HL-60 (cell line): ENCODE measurements at regions not wholly inside any gene's neighbourhood (a gene's known extent, or its start where the extent isn't known, plus 50 kb on each side); places are given as distances from the start of the nearest gene placed in this dataset.

Experiments used
- DNase-seq, 2 experiments: peaks; one replicate each; pipeline ENCODE4 v3.0.0-alpha.2; 2010 to 2020; ENCODE audit warnings: low read depth in 1 of 2, low spot score in 1 of 2
- H3K27ac ChIP-seq: fragments of 250-450 bp; sonication (Bioruptor Pico); replicated peaks from 2 replicates; pipeline ENCODE4 v1.5.1; 2020; ENCODE audit warnings: mild to moderate bottlenecking, moderate library complexity
- H3K27me3 ChIP-seq: fragments of 250-450 bp; sonication (Bioruptor Pico); 2 replicates; pipeline ENCODE4 v1.5.1; 2021; ENCODE audit warnings: mild to moderate bottlenecking, moderate library complexity; ENCODE audit not compliant: insufficient read depth, poor library complexity, severe bottlenecking
- H3K4me3 ChIP-seq: replicated peaks from 2 replicates; pipeline ENCODE4 v1.5.1; 2011; ENCODE audit warnings: mild to moderate bottlenecking, control low read depth, low read length; ENCODE audit not compliant: insufficient read depth
- GABPA ChIP-seq: IDR thresholded peaks from 2 replicates; pipeline ENCODE4 v1.6.1; 2012; ENCODE audit warnings: low read depth
- POLR2AphosphoS5 ChIP-seq: IDR thresholded peaks from 2 replicates; pipeline ENCODE4 v1.6.1; 2012; ENCODE audit warnings: low read depth
- SPI1 ChIP-seq: IDR thresholded peaks from 2 replicates; pipeline ENCODE4 v1.6.1; 2012; ENCODE audit warnings: low read depth, mild to moderate bottlenecking, borderline replicate concordance
- TF ChIP-seq, protein P1 (sequence below): IDR thresholded peaks from 2 replicates; pipeline ENCODE4 v1.6.1; 2012; ENCODE audit warnings: low read depth; ENCODE audit not compliant: insufficient replicate concordance
- TF ChIP-seq, protein P2 (sequence below): IDR thresholded peaks from one replicate; pipeline ENCODE4 v1.5.1; 2011; ENCODE audit warnings: low read length, control low read depth, inconsistent platforms; ENCODE audit not compliant: insufficient read depth

DNA sequence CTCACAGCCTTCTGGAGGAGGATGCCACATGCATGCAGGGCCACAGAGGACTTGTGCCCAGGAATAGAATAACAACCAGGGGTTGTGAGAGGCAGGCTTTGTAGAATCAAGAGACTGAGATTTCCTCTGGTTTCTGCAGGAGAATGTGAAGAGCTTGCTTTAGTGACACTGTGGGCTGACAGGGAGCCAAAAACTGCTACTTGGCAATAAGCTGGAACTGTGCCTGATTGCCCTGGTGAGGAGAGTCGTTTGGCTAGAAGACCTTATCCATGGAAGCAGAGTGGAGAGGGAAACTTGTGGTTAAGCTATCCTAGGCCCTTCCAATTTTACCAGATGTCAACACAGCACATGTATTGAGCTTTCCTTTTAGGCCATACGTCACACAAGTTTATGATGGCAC lies 902.1 kb downstream of the MRPL39 start:
- DNase-seq, result no peak
- Histone ChIP-seq H3K27me3 (no peaks in the 10 kb centered on the region), H3K27ac (no peak overlapping the region), H3K4me3 (no peak overlapping the region)
- no peak for TF ChIP-seq POLR2AphosphoS5
- TF ChIP-seq, protein P1, sequence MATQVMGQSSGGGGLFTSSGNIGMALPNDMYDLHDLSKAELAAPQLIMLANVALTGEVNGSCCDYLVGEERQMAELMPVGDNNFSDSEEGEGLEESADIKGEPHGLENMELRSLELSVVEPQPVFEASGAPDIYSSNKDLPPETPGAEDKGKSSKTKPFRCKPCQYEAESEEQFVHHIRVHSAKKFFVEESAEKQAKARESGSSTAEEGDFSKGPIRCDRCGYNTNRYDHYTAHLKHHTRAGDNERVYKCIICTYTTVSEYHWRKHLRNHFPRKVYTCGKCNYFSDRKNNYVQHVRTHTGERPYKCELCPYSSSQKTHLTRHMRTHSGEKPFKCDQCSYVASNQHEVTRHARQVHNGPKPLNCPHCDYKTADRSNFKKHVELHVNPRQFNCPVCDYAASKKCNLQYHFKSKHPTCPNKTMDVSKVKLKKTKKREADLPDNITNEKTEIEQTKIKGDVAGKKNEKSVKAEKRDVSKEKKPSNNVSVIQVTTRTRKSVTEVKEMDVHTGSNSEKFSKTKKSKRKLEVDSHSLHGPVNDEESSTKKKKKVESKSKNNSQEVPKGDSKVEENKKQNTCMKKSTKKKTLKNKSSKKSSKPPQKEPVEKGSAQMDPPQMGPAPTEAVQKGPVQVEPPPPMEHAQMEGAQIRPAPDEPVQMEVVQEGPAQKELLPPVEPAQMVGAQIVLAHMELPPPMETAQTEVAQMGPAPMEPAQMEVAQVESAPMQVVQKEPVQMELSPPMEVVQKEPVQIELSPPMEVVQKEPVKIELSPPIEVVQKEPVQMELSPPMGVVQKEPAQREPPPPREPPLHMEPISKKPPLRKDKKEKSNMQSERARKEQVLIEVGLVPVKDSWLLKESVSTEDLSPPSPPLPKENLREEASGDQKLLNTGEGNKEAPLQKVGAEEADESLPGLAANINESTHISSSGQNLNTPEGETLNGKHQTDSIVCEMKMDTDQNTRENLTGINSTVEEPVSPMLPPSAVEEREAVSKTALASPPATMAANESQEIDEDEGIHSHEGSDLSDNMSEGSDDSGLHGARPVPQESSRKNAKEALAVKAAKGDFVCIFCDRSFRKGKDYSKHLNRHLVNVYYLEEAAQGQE, result no peak

DNA sequence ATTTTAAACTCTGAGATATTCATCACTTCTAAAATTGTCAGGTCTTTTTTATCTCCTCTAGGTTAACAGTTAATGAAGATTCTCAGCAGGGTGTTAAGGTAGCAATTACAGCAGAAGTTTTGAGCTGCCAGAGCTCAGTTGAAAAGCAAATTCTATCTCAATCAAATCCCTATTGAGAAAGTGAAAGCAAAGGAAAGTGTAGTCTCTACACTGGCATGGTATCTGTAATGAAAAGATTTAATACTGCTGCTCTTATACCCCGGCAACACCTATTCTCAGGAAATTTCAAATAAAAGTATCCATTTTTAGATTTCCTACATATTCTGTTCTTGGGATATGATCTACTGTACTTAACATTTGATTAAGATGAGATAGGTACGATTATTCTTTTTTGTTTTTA lies 913.5 kb downstream of the MRPL39 start:
- TF ChIP-seq, protein P2, sequence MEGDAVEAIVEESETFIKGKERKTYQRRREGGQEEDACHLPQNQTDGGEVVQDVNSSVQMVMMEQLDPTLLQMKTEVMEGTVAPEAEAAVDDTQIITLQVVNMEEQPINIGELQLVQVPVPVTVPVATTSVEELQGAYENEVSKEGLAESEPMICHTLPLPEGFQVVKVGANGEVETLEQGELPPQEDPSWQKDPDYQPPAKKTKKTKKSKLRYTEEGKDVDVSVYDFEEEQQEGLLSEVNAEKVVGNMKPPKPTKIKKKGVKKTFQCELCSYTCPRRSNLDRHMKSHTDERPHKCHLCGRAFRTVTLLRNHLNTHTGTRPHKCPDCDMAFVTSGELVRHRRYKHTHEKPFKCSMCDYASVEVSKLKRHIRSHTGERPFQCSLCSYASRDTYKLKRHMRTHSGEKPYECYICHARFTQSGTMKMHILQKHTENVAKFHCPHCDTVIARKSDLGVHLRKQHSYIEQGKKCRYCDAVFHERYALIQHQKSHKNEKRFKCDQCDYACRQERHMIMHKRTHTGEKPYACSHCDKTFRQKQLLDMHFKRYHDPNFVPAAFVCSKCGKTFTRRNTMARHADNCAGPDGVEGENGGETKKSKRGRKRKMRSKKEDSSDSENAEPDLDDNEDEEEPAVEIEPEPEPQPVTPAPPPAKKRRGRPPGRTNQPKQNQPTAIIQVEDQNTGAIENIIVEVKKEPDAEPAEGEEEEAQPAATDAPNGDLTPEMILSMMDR, result no peak
- TF ChIP-seq SPI1 (no peak), GABPA (no peak), POLR2AphosphoS5 (no peak)
- TF ChIP-seq, protein P1, result no peak
- H3K4me3 ChIP-seq, result no peak overlapping the region
- H3K27ac ChIP-seq, result no peak overlapping the region
- DNase-seq, result no peak
- no peaks in the 10 kb centered on the region for H3K27me3 ChIP-seq

DNA sequence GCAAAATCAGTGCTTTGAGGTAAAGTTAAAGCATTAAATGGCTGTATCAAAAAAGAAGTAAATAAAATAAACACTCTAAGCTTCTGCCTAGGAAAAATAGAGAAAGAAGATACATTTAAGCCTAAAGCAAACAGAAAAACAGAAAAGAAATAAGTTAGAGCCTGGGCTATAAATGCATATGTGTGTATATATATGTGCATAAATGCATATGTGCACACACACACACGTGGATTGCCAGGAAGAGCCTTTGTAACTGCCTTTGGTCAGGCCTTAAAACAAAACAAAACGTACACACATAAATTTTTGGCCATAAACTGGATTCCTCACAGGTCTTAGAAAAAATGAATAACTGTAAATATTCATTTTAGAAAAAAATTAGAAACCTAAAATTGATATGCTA lies 925.8 kb downstream of the MRPL39 start:
- no peak overlapping the region for H3K27ac ChIP-seq
- no peak overlapping the region for H3K4me3 ChIP-seq
- no peaks in the 10 kb centered on the region for H3K27me3 ChIP-seq
- TF ChIP-seq, protein P1, result no peak
- no peak for TF ChIP-seq SPI1
- no peak for TF ChIP-seq POLR2AphosphoS5
- TF ChIP-seq GABPA, result no peak
- TF ChIP-seq, protein P2, result no peak
- DNase-seq, result no peak

DNA sequence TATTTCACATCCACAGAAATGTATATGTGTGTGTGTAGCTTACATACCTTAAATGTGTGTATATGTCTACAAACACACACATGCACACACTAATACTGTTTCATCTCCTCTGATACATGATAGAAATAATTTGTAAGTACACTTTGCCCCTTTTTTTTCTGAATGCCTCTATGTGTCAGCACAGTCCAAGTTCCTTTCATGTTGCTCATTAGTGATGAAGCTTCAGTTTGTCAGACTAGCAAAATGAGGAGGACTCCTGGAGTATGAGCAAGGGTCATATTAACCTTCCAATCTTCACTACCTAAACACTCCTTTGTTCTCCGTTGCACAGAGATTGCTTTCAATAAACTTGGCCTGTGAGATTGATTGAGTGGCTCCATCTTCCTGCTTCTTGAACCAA lies 935.4 kb downstream of the MRPL39 start:
- Histone ChIP-seq H3K4me3 (no peak overlapping the region), H3K27me3 (no peaks in the 10 kb centered on the region), H3K27ac (no peak overlapping the region)
- TF ChIP-seq, protein P2, result no peak
- TF ChIP-seq POLR2AphosphoS5 (no peak), GABPA (no peak), SPI1 (no peak)
- TF ChIP-seq, protein P1, result no peak
- DNase-seq, result no peak
